HG03135 (cell line): ENCODE measurements at regions not wholly inside any gene's neighbourhood (a gene's known extent, or its start where the extent isn't known, plus 50 kb on each side); places are given as distances from the start of the nearest gene placed in this dataset.

Experiments used
- ATAC-seq: cut with Tn5 transposase; IDR thresholded peaks from one replicate; pipeline ENCODE4 v1.9.1; 2021; ENCODE audit warnings: mild to moderate bottlenecking, moderate library complexity; ENCODE audit not compliant: unreplicated experiment

GRCh38 chr17:68812876-68813584 lies 142.2 kb downstream of the ABCA8 start:
- no peak for ATAC-seq

- ATAC-seq, result no peak
Measured at GRCh38 chr17:68809148-68809547, 146.0 kb downstream of the ABCA8 start.

- no peak for ATAC-seq
Measured at GRCh38 chr17:68807998-68808772, 147.0 kb downstream of the ABCA8 start.

- ATAC-seq, result no peak
Measured at GRCh38 chr17:68805609-68806008, 149.6 kb downstream of the ABCA8 start.

GRCh38 chr17:68804777-68805520 lies 150.2 kb downstream of the ABCA8 start:
- ATAC-seq, result no peak

- ATAC-seq, result no peak
Measured at GRCh38 chr17:68803164-68803929, 151.8 kb downstream of the ABCA8 start.

- ATAC-seq, result no peak
Measured at GRCh38 chr17:68801335-68802247, 153.6 kb downstream of the ABCA8 start.

- no peak for ATAC-seq
Measured at GRCh38 chr17:68800751-68801150, 154.4 kb downstream of the ABCA8 start.

GRCh38 chr17:68794636-68795434 lies 160.4 kb downstream of the ABCA8 start:
- ATAC-seq, result no peak

- no peak for ATAC-seq
Measured at GRCh38 chr17:68792873-68793272, 162.3 kb downstream of the ABCA8 start.

- no peak for ATAC-seq
Measured at GRCh38 chr17:68792042-68792685, 163.0 kb downstream of the ABCA8 start.

GRCh38 chr17:68790931-68791330 lies 164.3 kb downstream of the ABCA8 start:
- ATAC-seq, result no peak

GRCh38 chr17:68790492-68790891 lies 164.7 kb downstream of the ABCA8 start:
- no peak for ATAC-seq

- ATAC-seq, result no peak
Measured at GRCh38 chr17:68789203-68789962, 165.8 kb downstream of the ABCA8 start.

- no peak for ATAC-seq
Measured at GRCh38 chr17:68785565-68786486, 169.4 kb downstream of the ABCA8 start.

GRCh38 chr17:68784431-68784830 lies 170.8 kb downstream of the ABCA8 start:
- no peak for ATAC-seq

GRCh38 chr17:68783861-68784260 lies 171.3 kb downstream of the ABCA8 start:
- no peak for ATAC-seq
